ENCODE measurements at regions not wholly inside any gene's neighbourhood (a gene's known extent, or its start where the extent isn't known, plus 50 kb on each side); places are given as distances from the start of the nearest gene placed in this dataset.

- H3K9me1 ChIP-seq (ENCODE audit: control insufficient read depth, insufficient read depth, low read length): no peaks in the 10 kb centered on the region
- H3K27me3 ChIP-seq (ENCODE audit: control insufficient read depth in 2 of 2, insufficient read depth in 2 of 2, low read length in 2 of 2): no peaks in the 10 kb centered on the region
- FAIRE-seq (no peak), ATAC-seq (no peak), DNase-seq (ENCODE audit: extremely low read depth in 1 of 4, low spot score in 3 of 4) (no peak)
- BruUV-seq (replicated peaks): no TSS peak
- H3K9me3 ChIP-seq (replicated peaks; ENCODE audit: control insufficient read depth, insufficient read depth, low read depth, low read length): no peaks in the 10 kb centered on the region
- no peak overlapping the region for H2AFZ ChIP-seq (ENCODE audit: low read depth, low read length)
- intact Hi-C loops (cut with micrococcal nuclease): no loop called here
- H3K4me1 ChIP-seq (replicated peaks in 1 of 2; ENCODE audit: control insufficient read depth in 2 of 2, insufficient read depth in 2 of 2, low read length in 2 of 2): no peaks in the 10 kb centered on the region; a peak in 1 of 5 replicates
- H3K79me2 ChIP-seq (ENCODE audit: control insufficient read depth, insufficient read depth, low read length): no peaks in the 10 kb centered on the region
- CTCF ChIA-PET (ENCODE audit: low intra/inter-chr PET ratio): no interaction called here
- H3K27ac ChIP-seq (ENCODE audit: extremely low read depth, low read depth, low read length): no peak overlapping the region
- no peak overlapping the region for H3K4me3 ChIP-seq
- H4K20me1 ChIP-seq (replicated peaks; ENCODE audit: control insufficient read depth, insufficient read depth, low read length): no peaks in the 10 kb centered on the region
- POLR2A ChIA-PET: interaction anchor here (0.6 kb wide), 1 partner anchor 1701 kb away, joined by 3 read pairs; no protein-coding TSS in a partner anchor
- H3K36me3 ChIP-seq (ENCODE audit: control insufficient read depth, insufficient read depth, low read length): no peaks in the 10 kb centered on the region
- in situ Hi-C loops (cut with MboI): no loop called here
- WGBS (ENCODE audit: insufficient coverage, low coverage, missing lambda C conversion rate): 18% methylated on average over 1 of the region's 1 CpG
- no peak overlapping the region for H3K9ac ChIP-seq (ENCODE audit: insufficient read depth in 1 of 2, low read depth in 2 of 2, low read length in 2 of 2)
- no peak overlapping the region for H3K4me2 ChIP-seq (ENCODE audit: insufficient read depth, low read length)
- TF ChIP-seq RBM22 (IDR thresholded peaks at IDR 0.05; ENCODE audit: low read depth, low read length, poor library complexity, severe bottlenecking) (no peak), ZFX (CRISPR knock-in tag; IDR thresholded peaks at IDR 0.05) (no peak), RBM39 (optimal IDR thresholded peaks at IDR 0.05; ENCODE audit: low read depth, low read length) (no peak), ZNF830 (CRISPR knock-in tag; IDR thresholded peaks at IDR 0.05) (no peak), ZBTB5 (IDR thresholded peaks at IDR 0.05) (no peak), TRIM28 (IDR thresholded peaks at IDR 0.05) (no peak), ZNF707 (CRISPR knock-in tag; conservative IDR thresholded peaks at IDR 0.05) (no peak), FOXK2 (conservative IDR thresholded peaks at IDR 0.05 in 1 of 2, IDR thresholded peaks at IDR 0.05 in 1 of 2; ENCODE audit: low read depth in 2 of 2) (no peak), PRPF4 (IDR thresholded peaks at IDR 0.05; ENCODE audit: insufficient read depth, low read depth, low read length, poor library complexity, severe bottlenecking) (no peak), SREBF2 (CRISPR knock-in tag; IDR thresholded peaks at IDR 0.05) (no peak), ZBTB11 (CRISPR knock-in tag; IDR thresholded peaks at IDR 0.05) (no peak), ZNF75A (CRISPR knock-in tag; IDR thresholded peaks at IDR 0.05) (no peak), PBX2 (CRISPR knock-in tag; IDR thresholded peaks at IDR 0.05; ENCODE audit: low read depth) (no peak), PBX2 (tag; conservative IDR thresholded peaks at IDR 0.05; ENCODE audit: low read depth) (no peak), POLR2H (tag; IDR thresholded peaks at IDR 0.05; ENCODE audit: low read depth) (no peak), ZNF174 (CRISPR knock-in tag; IDR thresholded peaks at IDR 0.05) (no peak)
Observed at GRCh38 chr7:125664625-125665024, 735.0 kb upstream of the POT1 start.
